ENCODE measurements at regions not wholly inside any gene's neighbourhood (a gene's known extent, or its start where the extent isn't known, plus 50 kb on each side); places are given as distances from the start of the nearest gene placed in this dataset.

DNA sequence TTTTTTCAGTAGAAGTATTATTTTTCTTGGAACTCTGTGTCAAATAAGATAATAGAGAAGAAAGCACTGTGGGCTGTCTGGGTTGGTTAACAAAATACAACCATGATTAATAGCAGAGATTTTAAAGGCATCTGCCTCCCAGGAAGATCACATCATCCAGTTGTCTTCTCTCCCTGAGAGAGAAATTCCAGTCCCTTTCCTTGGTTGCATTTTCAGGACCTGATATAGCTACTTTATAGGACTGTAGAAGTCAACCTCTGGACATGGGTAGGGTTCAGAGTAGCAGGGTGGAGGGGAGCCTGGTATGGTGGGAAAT is 309.9 kb upstream of the IGFBP3 start:
- TF ChIP-seq CTCF (IDR thresholded peaks at IDR 0.05; ENCODE audit: low read depth, low read length, missing input control) (no peak), ATF3 (IDR thresholded peaks at IDR 0.05) (no peak), JUND (IDR thresholded peaks at IDR 0.05) (no peak), RAD21 (IDR thresholded peaks at IDR 0.05) (no peak), SP1 (IDR thresholded peaks at IDR 0.05) (no peak), TAF1 (conservative IDR thresholded peaks at IDR 0.05) (no peak)
- TF ChIP-seq, protein P1, sequence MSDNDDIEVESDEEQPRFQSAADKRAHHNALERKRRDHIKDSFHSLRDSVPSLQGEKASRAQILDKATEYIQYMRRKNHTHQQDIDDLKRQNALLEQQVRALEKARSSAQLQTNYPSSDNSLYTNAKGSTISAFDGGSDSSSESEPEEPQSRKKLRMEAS (IDR thresholded peaks at IDR 0.05) = no peak

Data from liver (tissue), 3 donors.